T-helper 9 cell (primary cell): ENCODE measurements at regions not wholly inside any gene's neighbourhood (a gene's known extent, or its start where the extent isn't known, plus 50 kb on each side); places are given as distances from the start of the nearest gene placed in this dataset.

Experiments
- DNase-seq: peaks from one replicate; pipeline ENCODE4 v3.0.0-alpha.2; 2020

- no peak for DNase-seq
Observed at GRCh38 chr20:57890202-57890800, 180.5 kb upstream of the PMEPA1 start.

GRCh38 chr20:57888591-57888990, 178.8 kb upstream of the PMEPA1 start:
- no peak for DNase-seq

DNA sequence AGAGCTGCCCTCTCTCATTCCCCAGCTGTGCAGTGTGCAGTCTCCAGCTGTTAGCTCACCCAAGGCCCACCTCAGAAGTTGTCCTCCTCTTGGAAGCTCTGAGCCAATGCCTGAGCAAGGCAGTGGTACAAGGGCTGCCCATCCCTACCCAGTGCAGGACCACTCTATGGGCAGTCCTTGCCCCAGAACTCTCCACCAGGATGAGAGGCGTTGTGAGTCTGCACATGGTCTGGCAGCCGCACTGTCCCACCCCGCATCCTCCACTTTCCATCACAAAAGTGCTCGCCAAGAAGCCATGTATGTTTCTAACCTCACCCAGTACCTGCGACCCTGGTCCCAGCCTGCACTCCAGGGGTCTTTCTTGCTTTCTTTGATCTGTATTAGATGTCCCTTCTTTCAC, 175.1 kb upstream of the PMEPA1 start:
- DNase-seq, result no peak

DNA sequence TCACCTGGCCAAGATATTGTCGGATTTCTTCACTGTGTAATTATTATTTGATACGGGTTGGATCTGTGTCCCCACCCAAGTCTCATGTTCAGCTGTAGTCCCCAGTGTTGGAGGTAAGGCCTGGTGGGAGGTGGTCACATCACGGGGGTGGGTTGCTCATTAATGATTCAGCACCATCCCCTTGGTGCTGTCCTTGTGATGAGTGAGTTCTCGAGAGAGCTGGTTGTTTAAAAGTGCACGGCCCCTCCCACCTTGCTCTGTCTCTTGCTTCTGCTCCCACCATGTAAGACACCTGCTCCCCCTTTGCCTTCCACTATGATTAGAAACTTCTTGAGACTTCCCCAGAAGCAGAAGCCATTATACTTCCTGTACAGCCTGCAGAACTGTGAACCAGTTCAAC, 173.9 kb upstream of the PMEPA1 start:
- no peak for DNase-seq

- DNase-seq, result no peak
Observed at GRCh38 chr20:57883224-57883623, 173.4 kb upstream of the PMEPA1 start.

- DNase-seq, result no peak
Observed at GRCh38 chr20:57882451-57883161, 172.8 kb upstream of the PMEPA1 start.

- DNase-seq, result no peak
Observed at GRCh38 chr20:57881466-57882385, 171.9 kb upstream of the PMEPA1 start.

DNA sequence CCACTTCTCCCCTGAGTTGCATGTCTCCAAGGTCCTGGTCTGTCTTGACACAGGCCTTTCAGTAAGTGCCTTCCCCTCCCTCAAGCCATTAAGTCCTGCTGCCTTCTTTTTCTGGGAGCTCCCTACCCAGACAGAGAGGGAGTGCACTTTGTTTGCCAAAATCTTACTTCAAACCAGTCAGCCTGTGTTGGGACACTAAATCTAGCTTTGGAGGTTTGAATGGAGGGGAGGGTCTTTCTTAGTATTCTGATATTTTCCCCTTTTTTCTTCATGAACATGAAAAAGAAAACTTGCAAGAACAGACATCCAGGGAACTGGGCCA, 170.7 kb upstream of the PMEPA1 start:
- DNase-seq, result no peak

DNA sequence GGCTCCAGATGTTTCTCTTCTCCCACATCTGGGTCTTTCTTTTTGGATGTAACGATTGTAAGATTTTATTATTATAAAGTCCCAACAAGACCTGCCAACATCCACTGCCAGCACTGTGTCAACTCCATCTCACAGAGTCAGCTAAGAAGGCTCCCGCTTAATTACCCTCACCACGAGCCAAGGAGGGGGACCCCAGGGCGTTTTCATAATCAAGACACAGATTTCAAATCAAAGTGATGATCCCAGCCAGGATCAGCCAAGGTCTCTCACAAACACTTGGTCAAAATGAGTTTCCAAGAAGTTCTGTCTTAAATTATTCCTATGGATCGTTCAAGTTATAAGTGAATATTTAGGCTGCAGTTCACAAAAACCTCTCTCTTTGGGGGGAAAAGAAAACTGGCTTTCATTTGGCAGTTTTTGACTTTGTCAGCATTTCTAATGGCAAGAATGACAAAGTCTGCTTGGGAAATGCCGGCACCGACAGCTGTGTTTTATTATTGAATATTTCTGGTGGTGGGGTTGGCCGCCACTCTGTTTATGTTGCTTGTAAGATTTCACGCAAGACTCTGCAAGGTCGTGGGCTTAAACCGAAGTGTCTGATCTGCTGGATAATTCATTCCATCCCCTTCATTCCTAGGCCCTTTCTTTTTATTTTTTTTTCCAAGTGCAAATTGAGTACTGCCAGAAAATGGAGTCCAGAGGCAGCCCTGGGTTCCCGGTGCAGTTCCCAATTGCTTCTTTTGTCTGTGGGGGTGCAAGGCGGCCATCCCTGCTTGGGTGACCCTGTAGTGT, 170.2 kb upstream of the PMEPA1 start:
- DNase-seq, result no peak

GRCh38 chr20:57879437-57879778, 169.6 kb upstream of the PMEPA1 start:
- DNase-seq, result no peak

DNA sequence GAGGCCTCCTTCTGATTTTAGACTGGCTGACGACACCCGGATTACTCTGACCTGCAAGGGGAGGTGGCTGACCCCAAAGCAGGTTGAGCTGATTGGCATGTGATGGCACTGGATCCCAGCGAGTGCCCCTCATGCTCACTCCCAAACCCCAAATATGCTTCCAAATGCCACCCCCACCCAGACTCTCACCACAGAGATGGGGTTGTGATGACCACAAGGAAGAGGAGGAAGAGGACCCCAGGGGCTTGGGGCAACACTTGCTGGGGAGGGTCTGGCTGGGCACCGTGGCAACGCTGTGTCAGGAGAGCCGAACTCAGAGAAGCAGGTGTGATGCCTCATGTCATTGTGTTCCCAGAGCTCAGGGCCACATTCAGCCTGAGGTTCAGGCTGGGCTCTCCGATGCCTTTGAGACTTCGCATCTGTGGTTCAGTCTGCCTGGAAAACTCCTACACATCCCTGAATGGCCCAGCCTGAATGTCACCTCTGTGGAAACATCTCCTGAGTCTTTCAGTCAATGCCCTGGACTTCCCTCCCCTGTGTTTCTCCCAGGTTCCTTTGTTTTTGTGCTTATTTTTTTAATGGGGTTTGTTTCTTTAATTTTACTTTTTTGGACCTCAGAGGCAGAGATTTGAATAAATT, 169.1 kb upstream of the PMEPA1 start:
- no peak for DNase-seq

DNA sequence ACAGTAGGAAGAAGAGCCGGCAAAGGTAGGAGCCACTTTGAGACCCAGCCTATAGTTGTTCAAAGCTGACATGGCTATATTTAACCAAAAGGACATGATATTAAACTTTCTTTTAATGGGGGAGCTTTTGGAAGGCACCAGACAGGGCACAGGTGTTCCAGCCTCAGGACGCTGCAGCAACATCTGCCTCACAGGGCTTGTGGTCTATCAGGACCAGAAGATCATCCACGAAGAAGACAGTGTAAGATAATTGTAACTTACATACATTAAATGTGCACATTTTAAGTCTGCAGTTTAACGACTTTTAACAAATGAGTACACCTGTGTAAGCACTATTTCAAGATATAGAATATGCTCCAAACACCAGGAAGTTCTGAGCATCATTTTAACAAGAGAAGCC, 168.2 kb upstream of the PMEPA1 start:
- no peak for DNase-seq

DNA sequence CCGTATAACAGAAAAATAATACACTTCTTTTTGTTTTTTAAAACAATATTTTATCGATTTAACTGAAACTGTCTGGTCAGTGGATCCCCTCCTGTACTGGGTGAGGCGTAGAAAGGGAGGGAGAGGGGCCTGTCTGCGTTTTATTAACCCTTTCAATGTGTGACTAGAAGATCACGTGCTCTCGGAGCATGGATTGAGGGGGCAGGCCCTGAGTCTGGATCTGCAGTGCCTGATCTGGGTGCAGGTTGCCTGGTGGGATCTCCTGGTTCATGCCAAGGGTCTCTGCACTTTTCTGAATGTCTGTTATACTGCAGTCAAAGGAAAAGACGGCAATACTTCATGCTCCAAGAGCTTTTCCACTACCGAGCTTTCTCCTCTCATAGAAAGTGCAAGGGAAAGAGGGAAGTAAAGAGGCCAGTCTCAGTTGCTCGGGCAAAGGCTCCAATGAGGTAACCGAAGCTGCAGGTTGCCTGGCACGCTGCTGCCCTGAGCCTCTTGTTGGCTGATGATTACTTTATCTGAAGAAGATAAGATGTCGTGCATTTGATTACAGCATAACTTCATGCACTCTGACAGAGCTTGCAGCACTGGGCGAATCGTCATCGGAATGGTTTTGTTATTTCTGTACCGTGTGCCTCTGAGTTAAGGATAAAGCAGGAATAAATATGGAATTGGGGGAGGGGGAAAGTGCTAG, 167.5 kb upstream of the PMEPA1 start:
- no peak for DNase-seq

DNA sequence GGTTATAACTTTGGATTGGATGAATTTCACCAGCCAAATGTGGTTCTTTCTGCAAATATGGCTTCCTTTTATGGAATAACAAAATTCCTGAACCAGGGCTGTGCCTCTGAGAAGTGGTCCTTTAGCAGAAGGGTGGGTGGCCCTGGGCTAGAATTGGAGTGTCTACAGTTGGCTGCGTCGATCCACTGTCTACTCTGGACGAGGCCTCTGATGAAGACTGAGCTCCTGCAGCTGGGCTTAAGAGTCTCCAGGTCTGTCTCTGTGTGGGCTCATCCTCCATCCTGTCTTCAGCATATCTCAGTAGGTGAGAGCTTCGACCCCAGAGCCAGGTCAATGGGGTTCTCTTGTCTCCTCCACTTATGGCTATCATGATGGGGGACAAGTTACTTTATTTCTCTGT, 166.3 kb upstream of the PMEPA1 start:
- no peak for DNase-seq

- no peak for DNase-seq
Observed at GRCh38 chr20:57874141-57874540, 164.3 kb upstream of the PMEPA1 start.

DNA sequence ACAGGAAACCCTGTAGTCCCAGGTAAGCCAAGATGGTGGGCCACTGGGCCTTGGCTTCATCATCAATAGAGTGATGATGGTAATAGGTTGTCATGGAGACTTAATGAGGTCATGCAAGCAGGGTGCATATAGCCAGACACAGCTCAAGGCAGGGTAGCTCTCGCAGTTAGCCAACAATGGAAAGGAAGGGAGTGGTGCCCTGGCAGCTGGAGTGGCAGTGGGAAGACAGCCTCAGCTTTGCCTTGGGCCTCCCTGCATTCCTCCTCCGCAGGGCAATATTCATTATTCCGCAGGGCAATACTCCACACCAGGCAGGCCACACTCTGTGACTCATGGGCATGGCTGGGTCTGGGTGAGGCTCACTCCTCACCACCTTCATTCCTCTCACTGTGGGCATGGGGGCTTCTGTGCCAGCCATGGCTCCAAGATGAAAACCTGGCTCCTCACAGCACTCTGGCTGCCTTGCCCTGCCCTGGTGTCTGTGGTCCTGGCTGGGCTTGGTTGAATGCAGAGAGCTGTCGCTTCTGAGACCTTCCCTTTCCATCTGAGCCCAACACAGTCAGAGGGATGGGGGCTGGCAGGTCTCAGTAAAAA, 163.1 kb upstream of the PMEPA1 start:
- no peak for DNase-seq

- no peak for DNase-seq
Observed at GRCh38 chr20:57871237-57871632, 161.4 kb upstream of the PMEPA1 start.

GRCh38 chr20:57870597-57871236, 160.9 kb upstream of the PMEPA1 start:
- DNase-seq, result no peak

GRCh38 chr20:57869951-57870315, 160.1 kb upstream of the PMEPA1 start:
- DNase-seq, result no peak

DNA sequence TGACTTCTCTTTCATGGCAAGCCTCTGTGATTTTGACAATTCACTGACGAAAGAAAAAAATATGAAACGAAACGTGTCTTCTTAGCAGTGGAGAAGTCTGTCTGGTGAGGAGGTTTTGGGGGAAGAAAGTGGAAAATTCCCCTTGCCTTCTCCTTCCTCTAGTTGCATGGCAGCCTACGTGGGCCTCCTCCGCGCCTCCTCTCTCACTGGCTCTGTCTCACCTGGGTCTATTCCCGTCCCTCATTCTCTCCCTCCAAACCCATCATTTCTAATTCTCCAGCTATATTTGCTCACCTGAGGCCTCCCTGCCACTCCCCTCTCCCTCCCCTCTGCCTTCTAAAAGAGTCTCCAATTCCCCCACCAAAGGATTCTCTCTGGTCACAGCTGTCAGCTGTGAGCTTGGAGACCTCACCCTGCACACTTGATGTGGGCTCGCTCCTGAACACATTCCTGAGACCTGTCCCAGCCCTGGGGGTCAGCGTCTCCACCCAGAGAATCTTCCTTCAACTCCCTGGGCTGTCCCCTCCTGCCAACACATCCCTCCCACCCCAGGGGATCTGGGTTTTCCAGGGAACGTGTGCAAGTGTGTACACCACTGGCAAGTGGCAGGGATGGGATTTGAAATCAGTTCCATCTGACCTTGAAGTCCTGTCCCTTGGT, 159.6 kb upstream of the PMEPA1 start:
- DNase-seq, result no peak

DNA sequence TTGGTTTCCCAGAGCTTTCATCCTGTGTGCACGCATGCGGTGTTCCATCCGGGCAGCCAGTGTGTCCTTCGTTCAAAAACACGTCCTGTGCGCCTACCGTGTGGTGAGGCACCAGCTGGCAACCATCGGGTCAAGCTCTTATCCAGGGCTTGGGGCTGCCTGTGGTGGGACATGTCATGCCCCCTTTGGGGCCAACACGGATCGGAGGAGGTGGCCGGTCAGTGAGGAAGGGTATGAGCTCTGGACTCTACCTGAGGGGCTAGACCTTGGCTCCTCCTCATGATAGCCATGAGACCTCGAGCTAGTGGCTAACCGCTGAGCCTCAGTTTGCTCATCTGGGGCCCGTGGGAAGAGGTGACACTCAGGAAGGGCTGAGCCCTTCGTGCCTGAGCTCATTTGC, 158.5 kb upstream of the PMEPA1 start:
- DNase-seq, result no peak
